GM18498 (cell line): ENCODE measurements at regions not wholly inside any gene's neighbourhood (a gene's known extent, or its start where the extent isn't known, plus 50 kb on each side); places are given as distances from the start of the nearest gene placed in this dataset.

Source experiments
- ATAC-seq: cut with Tn5 transposase; IDR thresholded peaks from one replicate; pipeline ENCODE4 v1.9.1; 2021; ENCODE audit warnings: mild to moderate bottlenecking, moderate library complexity; ENCODE audit not compliant: unreplicated experiment

GRCh38 chr2:216745453-216745852, 50.1 kb upstream of the IGFBP5 start:
- no peak for ATAC-seq
